Panc1 (cell line): ENCODE measurements at regions not wholly inside any gene's neighbourhood (a gene's known extent, or its start where the extent isn't known, plus 50 kb on each side); places are given as distances from the start of the nearest gene placed in this dataset.

Experiments used
- ATAC-seq: fragments of 200-7000 bp; cut with Tn5 transposase; 2 replicates; pipeline ENCODE4 v1.9.1; 2020; ENCODE audit warnings: mild to moderate bottlenecking, moderate library complexity
- BruUV-seq: library from RNA; stranded (reverse); fragments of 400-500 nt; replicated peaks from 2 replicates; lab custom pipeline; 2021; lab: Mats Ljungman, UMichigan
- CTCF ChIA-PET: fragments of 300-600 bp; sonication (Branson Sonifier 250); formaldehyde crosslinking; loops from one replicate; lab custom pipeline; 2022; ENCODE audit warnings: antibody characterized with exemption; lab: Charles Lee
- POLR2A ChIA-PET: fragments of 300-600 bp; sonication (Branson Sonifier 250); formaldehyde crosslinking; loops from one replicate; lab custom pipeline; 2022; ENCODE audit warnings: antibody characterized with exemption; lab: Charles Lee
- DNase-seq: peaks from one replicate; pipeline ENCODE4 v3.0.0-alpha.2; 2010; ENCODE audit warnings: low read depth, low spot score
- H3K27ac ChIP-seq: 2 replicates; pipeline ENCODE4 v1.5.1; 2011; ENCODE audit warnings: mild to moderate bottlenecking, low read length, inconsistent platforms
- H3K27me3 ChIP-seq: fragments of 200-500 bp; sonication (Bioruptor generic); 2 replicates; pipeline ENCODE4 v1.6.0; 2014; ENCODE audit warnings: low read length, inconsistent platforms; ENCODE audit not compliant: control insufficient read depth, insufficient read depth
- H3K36me3 ChIP-seq: fragments of 200-500 bp; sonication (Bioruptor generic); 2 replicates; pipeline ENCODE4 v1.5.1; 2014; ENCODE audit warnings: inconsistent platforms, mild to moderate bottlenecking, low read length, moderate library complexity; ENCODE audit not compliant: control insufficient read depth, insufficient read depth
- H3K4me1 ChIP-seq: 2 replicates; pipeline ENCODE4 v1.5.1; 2011; ENCODE audit warnings: inconsistent platforms, mild to moderate bottlenecking, low read length, moderate library complexity; ENCODE audit not compliant: control insufficient read depth, insufficient read depth
- H3K4me3 ChIP-seq, 2 experiments: 2 replicates each; pipeline ENCODE4 v1.5.1; 2011 to 2012; ENCODE audit warnings: low read depth in 2 of 2, low read length in 2 of 2, mild to moderate bottlenecking in 2 of 2, inconsistent platforms in 1 of 2, moderate library complexity in 1 of 2
- H3K9me3 ChIP-seq: fragments of 200-500 bp; sonication (Bioruptor generic); 2 replicates; pipeline ENCODE4 v1.5.1; 2014; ENCODE audit warnings: low read depth, mild to moderate bottlenecking, inconsistent platforms, low read length, moderate library complexity; ENCODE audit not compliant: control insufficient read depth, insufficient read depth
- CTCF ChIP-seq: fragments of 450-650 bp; IDR thresholded peaks from 2 replicates; pipeline ENCODE4 v1.5.1; 2017; ENCODE audit warnings: mild to moderate bottlenecking
- POLR2AphosphoS5 ChIP-seq: IDR thresholded peaks from 2 replicates; pipeline ENCODE4 v1.6.1; 2012; ENCODE audit warnings: mild to moderate bottlenecking, low read depth, low read length, moderate library complexity
- REST ChIP-seq, 2 experiments: IDR thresholded peaks; 2 replicates each; pipeline ENCODE4 v1.6.1; 2011 to 2012; ENCODE audit warnings: low read depth in 2 of 2, control low read depth in 1 of 2, low read length in 1 of 2, mild to moderate bottlenecking in 1 of 2, moderate library complexity in 1 of 2; ENCODE audit not compliant: insufficient read depth in 1 of 2
- SIN3A ChIP-seq: IDR thresholded peaks from 2 replicates; pipeline ENCODE4 v1.6.1; 2012; ENCODE audit warnings: low read depth, mild to moderate bottlenecking, low read length, moderate library complexity, borderline replicate concordance; ENCODE audit not compliant: insufficient read depth
- TCF7L2 ChIP-seq: IDR thresholded peaks from 2 replicates; pipeline ENCODE4 v1.6.1; 2011; ENCODE audit warnings: mild to moderate bottlenecking, low read depth, low read length, inconsistent platforms
- in situ Hi-C: cut with HindIII; loops from 2 replicates; pipeline ENCODE4 v1.10.0; 2016; ENCODE audit warnings: low sequenced_read_pairs, low pct_unique_long_range_greater_than_20kb
- intact Hi-C: fragments of 100-400 bp; cut with micrococcal nuclease; formaldehyde crosslinking; loops from one replicate; pipeline ENCODE4 v1.10.0; 2022; ENCODE audit not compliant: unreplicated experiment

- intact Hi-C loops: no loop called here
- Histone ChIP-seq H3K27me3 (no peaks in the 10 kb centered on the region), H3K9me3 (no peaks in the 10 kb centered on the region), H3K36me3 (no peaks in the 10 kb centered on the region), H3K4me1 (no peaks in the 10 kb centered on the region), H3K4me3 (no peak overlapping the region), H3K27ac (no peak overlapping the region)
- ATAC-seq: no peak
- CTCF ChIA-PET: no interaction called here
- DNase-seq: no peak
- TF ChIP-seq REST (IDR thresholded peaks at IDR 0.05; ENCODE audit: insufficient read depth in 1 of 2, low read depth in 2 of 2, low read length in 1 of 2): no peak
- TF ChIP-seq SIN3A: no peak
- no peak for TF ChIP-seq CTCF
- TF ChIP-seq TCF7L2: no peak
- TF ChIP-seq POLR2AphosphoS5: no peak
- POLR2A ChIA-PET: no interaction called here
- in situ Hi-C loops: no loop called here
- BruUV-seq: no TSS peak
These were observed 1943.9 kb upstream of the IGFBP7 start for GRCh38 chr4:59054086-59054485.

GRCh38 chr4:59057804-59058203, 1947.6 kb upstream of the IGFBP7 start:
- H3K4me3 ChIP-seq: no peak overlapping the region
- H3K4me1 ChIP-seq: no peaks in the 10 kb centered on the region
- intact Hi-C loops: no loop called here
- CTCF ChIA-PET: no interaction called here
- ATAC-seq: no peak
- H3K27ac ChIP-seq: no peak overlapping the region
- in situ Hi-C loops: no loop called here
- H3K27me3 ChIP-seq: no peaks in the 10 kb centered on the region
- TF ChIP-seq SIN3A (no peak), CTCF (no peak), TCF7L2 (no peak), REST (IDR thresholded peaks at IDR 0.05; ENCODE audit: insufficient read depth in 1 of 2, low read depth in 2 of 2, low read length in 1 of 2) (no peak), POLR2AphosphoS5 (no peak)
- POLR2A ChIA-PET: no interaction called here
- no TSS peak for BruUV-seq
- H3K9me3 ChIP-seq: no peaks in the 10 kb centered on the region
- H3K36me3 ChIP-seq: no peaks in the 10 kb centered on the region
- DNase-seq: no peak
